ENCODE measurements at regions not wholly inside any gene's neighbourhood (a gene's known extent, or its start where the extent isn't known, plus 50 kb on each side); places are given as distances from the start of the nearest gene placed in this dataset.

DNA sequence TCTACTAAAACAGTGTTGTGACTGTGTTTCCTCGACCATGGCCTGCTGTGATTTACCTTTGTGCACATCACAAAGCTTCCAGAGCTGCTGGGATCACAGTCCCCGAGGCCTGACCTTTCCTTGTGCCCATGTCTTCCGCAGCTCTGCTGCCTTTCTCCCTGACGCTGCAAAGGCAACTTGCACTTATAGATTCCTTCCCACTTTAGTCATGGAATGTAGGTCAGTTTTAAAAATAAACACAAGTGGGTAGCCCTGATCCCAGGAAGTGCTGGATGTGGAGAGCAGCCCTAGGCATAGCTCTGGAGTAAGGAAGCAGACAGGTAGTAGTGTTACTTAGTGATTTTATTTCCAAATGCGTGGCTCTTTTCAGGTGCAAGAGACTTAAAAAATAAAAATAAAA lies 825.7 kb downstream of the AACS start:
- H3K27me3 Mint-ChIP-seq (ENCODE audit: insufficient read depth): no peaks in the 10 kb centered on the region
- no peaks in the 10 kb centered on the region for H3K36me3 Mint-ChIP-seq (ENCODE audit: low read depth)
- DNase-seq (ENCODE audit: low spot score): no peak
- no peak overlapping the region for H3K27ac Mint-ChIP-seq
- no peaks in the 10 kb centered on the region for H3K4me1 Mint-ChIP-seq (ENCODE audit: low read depth)
- no peaks in the 10 kb centered on the region for H3K9me3 Mint-ChIP-seq
- intact Hi-C loops (cut with micrococcal nuclease): no loop called here
- H3K4me3 Mint-ChIP-seq: no peak overlapping the region

DNA sequence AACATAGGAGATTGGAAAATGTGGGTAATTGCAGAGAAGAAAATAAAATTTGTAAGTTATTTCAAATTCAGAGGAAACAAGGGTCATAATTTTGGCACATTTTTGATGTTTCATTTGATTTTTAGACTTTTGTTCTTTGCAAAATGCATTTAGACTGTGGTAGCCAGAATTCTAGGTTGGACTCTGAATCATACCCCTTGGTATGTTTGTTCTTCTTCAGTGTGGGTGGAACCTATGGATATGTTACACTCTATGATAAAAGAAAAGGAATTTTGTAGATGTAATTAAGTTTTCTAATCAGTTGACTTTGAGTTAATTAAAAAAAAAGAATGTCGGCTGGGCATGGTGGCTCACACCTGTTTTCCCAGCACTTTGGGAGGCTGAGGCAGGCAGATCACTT lies 827.0 kb downstream of the AACS start:
- no peaks in the 10 kb centered on the region for H3K4me1 Mint-ChIP-seq (ENCODE audit: low read depth)

DNA sequence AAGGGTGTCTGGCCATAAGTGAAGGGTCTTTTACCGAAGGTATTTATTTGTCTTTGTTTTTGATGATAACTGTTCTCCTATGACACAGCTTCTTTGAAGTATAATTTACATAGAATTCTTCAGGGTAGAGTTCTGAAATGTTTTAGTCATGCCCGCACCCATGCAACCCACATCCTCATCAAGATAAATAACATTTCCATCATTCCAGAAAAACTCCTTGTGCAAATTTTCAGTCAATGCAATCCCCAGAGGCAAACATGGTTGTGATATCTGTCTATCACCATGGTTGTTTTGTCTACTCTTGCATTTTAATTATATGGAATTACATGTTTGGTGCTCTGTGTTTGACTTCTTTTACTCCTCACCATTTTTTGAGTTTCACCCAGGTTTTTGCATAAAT lies 837.8 kb downstream of the AACS start:
- no peaks in the 10 kb centered on the region for H3K4me1 Mint-ChIP-seq (ENCODE audit: low read depth)
- intact Hi-C loops (cut with micrococcal nuclease): no loop called here
- DNase-seq (ENCODE audit: low spot score): no peak
- no peak overlapping the region for H3K4me3 Mint-ChIP-seq
- no peak overlapping the region for H3K27ac Mint-ChIP-seq
- no peaks in the 10 kb centered on the region for H3K36me3 Mint-ChIP-seq (ENCODE audit: low read depth)
- H3K9me3 Mint-ChIP-seq: no peaks in the 10 kb centered on the region
- H3K27me3 Mint-ChIP-seq (ENCODE audit: insufficient read depth): no peaks in the 10 kb centered on the region

More for the DNA sequence above, 827.0 kb downstream of the AACS start:
- H3K4me3 Mint-ChIP-seq: no peak overlapping the region
- H3K36me3 Mint-ChIP-seq (ENCODE audit: low read depth): no peaks in the 10 kb centered on the region
- no peaks in the 10 kb centered on the region for H3K27me3 Mint-ChIP-seq (ENCODE audit: insufficient read depth)
- DNase-seq (ENCODE audit: low spot score): no peak
- intact Hi-C loops (cut with micrococcal nuclease): no loop called here
- H3K27ac Mint-ChIP-seq: no peak overlapping the region
- no peaks in the 10 kb centered on the region for H3K9me3 Mint-ChIP-seq

DNA sequence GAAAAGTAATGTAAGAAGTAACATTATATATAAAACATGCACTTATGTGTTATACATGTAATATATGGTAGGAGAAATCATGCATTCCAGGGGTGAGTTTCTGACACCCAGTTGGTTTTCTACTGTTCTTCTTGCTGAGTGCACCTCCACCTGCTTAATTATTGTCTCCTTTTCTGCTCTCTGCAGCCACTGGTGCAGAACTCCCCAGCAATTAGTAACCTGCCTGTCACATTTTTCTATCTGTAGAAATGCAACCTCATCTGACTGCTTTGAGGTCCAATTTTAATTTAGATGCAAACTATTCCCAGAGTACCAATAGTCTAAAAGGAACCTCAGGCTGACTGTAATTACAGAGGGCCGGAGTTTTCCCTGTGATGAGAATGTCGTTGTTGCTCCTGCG lies 842.1 kb downstream of the AACS start:
- Mint-ChIP-seq H3K27ac (no peak overlapping the region), H3K4me3 (no peak overlapping the region), H3K27me3 (ENCODE audit: insufficient read depth) (no peaks in the 10 kb centered on the region), H3K36me3 (ENCODE audit: low read depth) (no peaks in the 10 kb centered on the region), H3K4me1 (ENCODE audit: low read depth) (no peaks in the 10 kb centered on the region), H3K9me3 (peaks cover 7% of the 10 kb centered on the region)
- DNase-seq (ENCODE audit: low spot score): no peak
- intact Hi-C loops (cut with micrococcal nuclease): no loop called here

DNA sequence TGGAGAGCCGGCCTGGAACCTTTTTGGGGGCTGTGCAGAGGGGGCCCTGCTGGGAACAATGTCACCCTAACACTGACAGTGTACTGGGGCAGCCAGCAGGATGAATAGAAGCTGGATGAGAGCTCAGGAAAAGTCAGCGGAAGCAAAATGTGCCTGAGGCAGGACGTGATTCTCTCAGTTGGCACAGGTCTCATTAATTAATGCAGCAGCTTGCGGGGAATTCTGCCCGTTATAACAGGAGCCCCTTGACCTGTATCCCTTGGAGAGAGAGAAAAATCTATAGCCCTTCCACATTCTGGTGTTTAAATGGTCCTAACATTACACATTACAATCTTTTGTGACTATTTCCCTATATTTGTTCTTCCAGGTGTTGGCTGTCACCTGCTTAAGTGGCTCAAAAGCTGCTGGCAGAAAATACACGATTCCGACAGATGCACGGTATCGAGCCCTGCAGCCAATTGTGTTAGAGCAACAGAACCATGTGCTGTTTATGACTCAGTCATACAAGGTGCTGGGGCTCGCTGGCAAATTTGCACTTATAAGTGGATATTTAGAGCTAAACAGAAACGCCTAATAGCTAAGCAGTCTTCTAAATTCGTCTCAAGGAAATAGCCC lies 854.7 kb downstream of the AACS start:
- Mint-ChIP-seq H3K36me3 (ENCODE audit: low read depth) (no peaks in the 10 kb centered on the region), H3K4me3 (no peak overlapping the region), H3K9me3 (no peaks in the 10 kb centered on the region), H3K27me3 (ENCODE audit: insufficient read depth) (no peaks in the 10 kb centered on the region), H3K27ac (no peak overlapping the region), H3K4me1 (ENCODE audit: low read depth) (no peaks in the 10 kb centered on the region)
- intact Hi-C loops (cut with micrococcal nuclease): no loop called here
- DNase-seq (ENCODE audit: low spot score): no peak

DNA sequence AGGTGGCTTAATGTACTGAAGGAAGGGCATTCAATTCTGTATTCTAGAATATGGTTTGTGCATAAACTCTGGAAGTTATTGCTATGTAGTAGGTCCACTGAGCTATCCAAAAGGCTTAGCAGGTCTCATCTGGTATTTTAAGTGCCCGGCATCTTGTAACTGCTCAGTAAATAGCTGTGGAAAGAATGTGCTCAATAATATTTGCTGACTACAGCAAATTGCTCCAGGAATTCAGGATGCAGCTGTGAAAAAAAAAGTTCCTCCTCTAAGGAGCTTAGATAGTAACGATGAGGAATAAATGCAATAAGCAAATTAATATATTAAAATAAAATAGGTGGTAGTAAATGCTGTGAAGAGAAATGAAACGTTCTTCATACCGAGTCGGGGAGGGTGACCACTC lies 857.1 kb downstream of the AACS start:
- H3K9me3 Mint-ChIP-seq: no peaks in the 10 kb centered on the region
- no peak for DNase-seq (ENCODE audit: low spot score)
- H3K27ac Mint-ChIP-seq: no peak overlapping the region
- no peaks in the 10 kb centered on the region for H3K4me1 Mint-ChIP-seq (ENCODE audit: low read depth)
- no peak overlapping the region for H3K4me3 Mint-ChIP-seq
- intact Hi-C loops (cut with micrococcal nuclease): no loop called here
- H3K36me3 Mint-ChIP-seq (ENCODE audit: low read depth): no peaks in the 10 kb centered on the region
- H3K27me3 Mint-ChIP-seq (ENCODE audit: insufficient read depth): no peaks in the 10 kb centered on the region

DNA sequence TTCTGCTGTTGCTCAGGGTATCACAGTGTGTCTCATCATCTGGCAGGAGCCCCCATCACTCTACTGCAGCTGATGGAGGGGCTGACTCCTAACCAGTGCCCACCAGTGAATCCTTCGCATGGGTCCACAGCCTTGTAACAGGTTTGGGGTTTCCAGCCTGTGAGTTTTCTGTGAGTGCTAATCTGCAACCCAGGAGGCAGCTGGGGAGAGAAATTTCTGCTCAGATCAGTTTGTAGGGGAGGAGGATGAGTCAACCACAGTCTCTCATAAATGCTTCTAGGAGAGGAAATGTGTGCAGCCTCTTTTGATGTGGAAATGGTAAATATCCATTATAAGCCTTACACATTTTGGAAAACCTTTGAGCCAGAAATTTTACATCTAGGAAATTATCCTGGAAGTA lies 871.3 kb downstream of the AACS start:
- H3K36me3 Mint-ChIP-seq (ENCODE audit: low read depth): no peaks in the 10 kb centered on the region
- H3K27ac Mint-ChIP-seq: no peak overlapping the region
- no peak overlapping the region for H3K4me3 Mint-ChIP-seq
- intact Hi-C loops (cut with micrococcal nuclease): no loop called here
- H3K4me1 Mint-ChIP-seq (ENCODE audit: low read depth): no peaks in the 10 kb centered on the region
- no peaks in the 10 kb centered on the region for H3K27me3 Mint-ChIP-seq (ENCODE audit: insufficient read depth)
- DNase-seq (ENCODE audit: low spot score): no peak
- H3K9me3 Mint-ChIP-seq: peaks cover 4% of the 10 kb centered on the region

DNA sequence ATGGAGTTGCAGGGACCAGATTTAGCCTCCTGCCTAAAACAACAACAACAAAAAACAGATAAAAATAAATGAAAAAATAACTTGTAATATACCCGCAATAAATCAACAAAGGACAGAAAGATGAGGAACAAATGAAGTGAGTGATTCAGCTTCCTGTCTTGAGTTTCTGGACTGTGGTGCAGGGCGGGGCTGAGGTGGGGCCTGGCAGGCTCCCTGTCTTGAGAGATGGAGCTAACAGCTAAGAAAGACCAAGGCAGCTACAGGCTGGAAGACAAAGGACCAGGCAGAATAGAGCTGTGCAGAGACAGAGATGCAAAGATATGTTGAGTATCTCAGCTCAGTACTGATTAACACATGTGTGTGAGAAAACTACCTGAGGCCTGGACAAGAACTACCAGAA lies 879.2 kb downstream of the AACS start:
- Mint-ChIP-seq H3K4me3 (no peak overlapping the region), H3K36me3 (ENCODE audit: low read depth) (no peaks in the 10 kb centered on the region), H3K9me3 (no peaks in the 10 kb centered on the region), H3K4me1 (ENCODE audit: low read depth) (no peaks in the 10 kb centered on the region), H3K27ac (no peak overlapping the region), H3K27me3 (ENCODE audit: insufficient read depth) (no peaks in the 10 kb centered on the region)
- intact Hi-C loops (cut with micrococcal nuclease): no loop called here
- no peak for DNase-seq (ENCODE audit: low spot score)

DNA sequence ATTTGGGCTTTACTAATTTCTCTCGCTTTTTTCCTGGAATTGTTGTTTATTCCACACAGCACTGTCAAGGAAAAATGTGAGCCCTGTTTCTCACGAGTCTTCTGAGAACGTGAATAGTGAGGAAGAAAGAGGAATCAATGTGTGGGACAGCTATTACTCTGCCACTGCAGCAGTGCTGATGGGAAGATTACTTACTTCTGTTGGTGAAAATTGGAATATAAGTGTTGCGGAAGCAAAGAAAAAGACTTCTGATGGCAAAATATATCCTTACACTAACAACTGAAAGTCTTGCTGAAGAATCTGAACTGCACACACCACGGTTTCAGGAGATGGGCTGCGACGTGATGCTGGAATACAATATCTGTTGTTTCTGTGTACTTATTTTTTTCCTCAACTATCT lies 884.2 kb downstream of the AACS start:
- Mint-ChIP-seq H3K27me3 (ENCODE audit: insufficient read depth) (no peaks in the 10 kb centered on the region), H3K9me3 (peaks cover 8% of the 10 kb centered on the region), H3K4me1 (ENCODE audit: low read depth) (no peaks in the 10 kb centered on the region), H3K27ac (no peak overlapping the region), H3K4me3 (no peak overlapping the region), H3K36me3 (ENCODE audit: low read depth) (no peaks in the 10 kb centered on the region)
- no peak for DNase-seq (ENCODE audit: low spot score)
- intact Hi-C loops (cut with micrococcal nuclease): no loop called here

DNA sequence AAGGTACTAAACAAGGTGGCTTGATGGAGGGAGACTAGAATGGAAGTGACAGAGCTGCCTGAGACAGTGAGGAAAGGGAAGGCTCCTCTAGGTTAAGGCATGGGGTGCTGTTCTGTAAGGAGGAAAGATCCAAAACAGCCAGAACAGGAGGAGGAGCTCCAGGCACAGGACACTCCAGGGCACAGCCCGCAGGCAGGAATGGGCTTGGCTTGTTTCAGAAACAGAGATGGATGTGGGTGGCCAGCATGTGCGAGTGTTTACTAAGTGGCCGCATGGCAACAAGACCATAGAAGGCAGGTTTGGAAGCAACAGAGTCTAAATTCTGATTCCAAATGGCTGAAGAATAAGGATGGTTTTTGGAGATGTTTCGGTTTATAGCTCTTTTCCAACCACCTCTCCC lies 889.1 kb downstream of the AACS start:
- peaks cover 23% of the 10 kb centered on the region for H3K9me3 Mint-ChIP-seq
- H3K4me3 Mint-ChIP-seq: no peak overlapping the region
- H3K4me1 Mint-ChIP-seq (ENCODE audit: low read depth): no peaks in the 10 kb centered on the region
- no peak for DNase-seq (ENCODE audit: low spot score)
- H3K27me3 Mint-ChIP-seq (ENCODE audit: insufficient read depth): no peaks in the 10 kb centered on the region
- no peak overlapping the region for H3K27ac Mint-ChIP-seq
- no peaks in the 10 kb centered on the region for H3K36me3 Mint-ChIP-seq (ENCODE audit: low read depth)
- intact Hi-C loops (cut with micrococcal nuclease): no loop called here

DNA sequence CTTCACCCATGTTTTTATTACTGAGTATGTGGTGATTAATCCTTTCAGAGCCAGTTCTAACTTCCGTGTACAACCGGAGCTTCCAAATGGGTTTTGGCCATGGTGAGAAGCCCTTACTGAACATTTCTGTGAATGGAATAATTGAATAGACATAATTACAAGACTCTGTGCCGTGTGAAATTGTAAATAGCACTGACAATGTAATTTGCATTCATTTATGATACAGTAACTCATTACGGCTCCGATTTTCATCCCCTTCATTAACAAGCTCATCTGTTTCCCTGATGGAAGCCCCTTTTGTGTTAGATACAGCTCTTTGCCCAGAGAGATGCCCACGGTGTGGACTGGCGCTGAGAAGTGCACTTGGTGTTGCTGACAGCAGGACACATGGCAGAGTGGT lies 891.0 kb downstream of the AACS start:
- intact Hi-C loops (cut with micrococcal nuclease): no loop called here
- Mint-ChIP-seq H3K9me3 (peaks cover 35% of the 10 kb centered on the region), H3K4me3 (no peak overlapping the region), H3K36me3 (ENCODE audit: low read depth) (no peaks in the 10 kb centered on the region), H3K4me1 (ENCODE audit: low read depth) (no peaks in the 10 kb centered on the region), H3K27me3 (ENCODE audit: insufficient read depth) (no peaks in the 10 kb centered on the region), H3K27ac (no peak overlapping the region)
- no peak for DNase-seq (ENCODE audit: low spot score)

DNA sequence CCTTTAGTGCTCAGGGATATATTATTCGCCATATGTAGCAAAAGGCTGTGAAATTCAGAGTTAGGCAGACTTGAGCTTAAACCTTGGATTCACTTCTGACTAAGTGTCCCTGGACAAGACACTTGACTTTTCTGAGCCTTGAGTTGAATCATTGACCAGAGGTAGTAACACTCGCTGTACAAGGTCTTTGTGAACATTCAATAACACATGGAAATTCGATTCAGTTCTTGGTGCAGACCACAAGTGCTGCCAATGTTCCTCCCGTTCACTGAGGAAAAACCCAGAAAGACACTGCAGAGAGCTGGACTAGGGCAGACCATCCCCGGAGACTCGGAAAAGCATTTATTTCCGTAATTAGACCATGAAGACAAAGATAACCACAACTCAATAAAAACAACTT lies 901.4 kb downstream of the AACS start:
- intact Hi-C loops (cut with micrococcal nuclease): no loop called here
- Mint-ChIP-seq H3K27me3 (ENCODE audit: insufficient read depth) (no peaks in the 10 kb centered on the region), H3K9me3 (peaks cover 28% of the 10 kb centered on the region), H3K4me1 (ENCODE audit: low read depth) (no peaks in the 10 kb centered on the region), H3K36me3 (ENCODE audit: low read depth) (no peaks in the 10 kb centered on the region), H3K27ac (no peak overlapping the region), H3K4me3 (no peak overlapping the region)
- no peak for DNase-seq (ENCODE audit: low spot score)

DNA sequence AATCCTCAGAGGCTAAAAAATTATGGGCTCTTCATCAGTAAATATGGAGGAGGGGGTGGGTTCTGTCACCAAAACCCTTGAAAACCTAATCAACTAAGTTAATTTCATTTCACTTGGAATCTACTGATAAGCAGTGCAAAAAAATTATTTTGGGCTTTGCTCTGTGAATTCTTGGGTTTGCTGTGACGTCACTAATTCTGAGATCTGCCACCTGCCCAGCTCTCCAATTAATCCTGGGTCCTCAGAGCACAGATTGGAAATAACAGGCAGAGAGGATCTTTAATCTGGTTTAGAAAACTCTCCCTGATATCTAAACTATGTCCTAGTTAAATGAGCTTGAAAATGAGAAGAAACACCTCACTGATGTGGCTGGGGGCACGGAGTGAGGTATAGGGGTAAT lies 903.2 kb downstream of the AACS start:
- Mint-ChIP-seq H3K27me3 (ENCODE audit: insufficient read depth) (no peaks in the 10 kb centered on the region), H3K4me3 (no peak overlapping the region), H3K36me3 (ENCODE audit: low read depth) (no peaks in the 10 kb centered on the region), H3K9me3 (peaks cover 20% of the 10 kb centered on the region), H3K27ac (no peak overlapping the region), H3K4me1 (ENCODE audit: low read depth) (no peaks in the 10 kb centered on the region)
- no peak for DNase-seq (ENCODE audit: low spot score)
- intact Hi-C loops (cut with micrococcal nuclease): no loop called here

DNA sequence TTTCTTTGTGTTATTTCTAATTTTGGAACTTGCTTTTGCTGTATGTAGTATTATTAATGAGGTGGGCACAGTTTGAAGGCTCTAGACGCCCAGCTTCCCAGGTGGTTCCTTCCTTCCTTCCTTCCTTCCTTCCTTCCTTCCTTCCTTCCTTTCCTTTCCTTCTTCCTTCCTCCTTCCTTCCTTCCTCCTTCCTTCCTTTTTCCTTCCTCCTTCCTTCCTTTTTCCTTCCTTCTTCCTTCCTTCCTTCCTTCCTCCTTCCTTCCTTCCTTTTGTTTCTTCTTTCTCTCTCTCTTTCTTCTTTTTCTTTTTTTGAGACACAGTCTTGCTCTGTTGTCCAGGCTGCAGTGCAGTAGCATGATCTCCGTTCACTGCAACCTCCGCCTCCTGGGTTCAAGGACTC lies 906.7 kb downstream of the AACS start:
- DNase-seq (ENCODE audit: low spot score): no peak
- Mint-ChIP-seq H3K27me3 (ENCODE audit: insufficient read depth) (no peaks in the 10 kb centered on the region), H3K27ac (no peak overlapping the region), H3K4me1 (ENCODE audit: low read depth) (no peaks in the 10 kb centered on the region), H3K36me3 (ENCODE audit: low read depth) (no peaks in the 10 kb centered on the region), H3K9me3 (peaks cover 7% of the 10 kb centered on the region), H3K4me3 (no peak overlapping the region)
- intact Hi-C loops (cut with micrococcal nuclease): no loop called here
